GM21529 (cell line): ENCODE measurements at regions not wholly inside any gene's neighbourhood (a gene's known extent, or its start where the extent isn't known, plus 50 kb on each side); places are given as distances from the start of the nearest gene placed in this dataset.

Source experiments
- ATAC-seq: cut with Tn5 transposase; IDR thresholded peaks from one replicate; pipeline ENCODE4 v1.9.1; 2021; ENCODE audit not compliant: unreplicated experiment

GRCh38 chr12:125193376-125194152 lies 128.3 kb downstream of the AACS start:
- no peak for ATAC-seq

GRCh38 chr12:125194163-125194773 lies 129.0 kb downstream of the AACS start:
- no peak for ATAC-seq

- no peak for ATAC-seq
Observed at GRCh38 chr12:125194987-125195386, 129.8 kb downstream of the AACS start.

DNA sequence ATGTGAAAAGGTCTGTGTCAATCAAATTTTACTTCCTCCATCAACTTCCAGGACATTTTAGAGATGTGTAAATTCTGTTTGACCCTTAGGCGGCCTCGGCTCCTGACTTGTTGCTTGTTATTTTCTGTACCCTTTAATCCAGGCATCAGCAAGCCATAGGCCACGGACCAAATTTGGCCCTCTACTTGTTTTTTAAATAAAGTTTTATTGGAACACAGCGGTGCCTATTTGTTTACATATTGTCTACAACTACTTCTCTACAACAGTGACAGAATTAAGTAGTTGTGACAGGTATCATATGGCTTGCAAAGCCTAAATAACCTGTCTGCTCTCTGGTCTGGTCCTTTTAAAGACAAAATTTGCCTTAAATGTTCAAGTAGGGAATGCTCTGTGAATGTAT lies 132.1 kb downstream of the AACS start:
- ATAC-seq: no peak

- ATAC-seq: no peak
Observed at GRCh38 chr12:125198652-125199051, 133.4 kb downstream of the AACS start.

DNA sequence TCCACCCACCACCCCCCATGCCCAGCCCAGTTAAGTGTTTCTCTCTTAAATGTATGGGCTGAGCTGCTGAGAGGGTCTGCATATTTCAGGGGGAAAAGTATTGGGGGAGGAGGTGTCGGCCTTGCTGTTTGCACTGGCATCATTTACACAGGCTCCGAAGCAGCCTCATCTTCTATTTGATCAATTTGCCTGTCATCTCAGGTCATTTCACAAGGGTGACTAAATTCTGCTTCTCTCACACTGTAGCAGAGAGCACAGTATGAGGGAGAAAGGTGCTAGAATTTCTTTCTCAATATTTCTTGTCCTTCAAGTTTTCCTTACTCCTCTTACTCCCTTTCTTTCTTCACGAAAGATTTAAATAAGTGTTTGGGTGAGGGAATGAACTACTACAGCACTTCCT lies 135.9 kb downstream of the AACS start:
- ATAC-seq: no peak

- no peak for ATAC-seq
Observed at GRCh38 chr12:125201940-125202339, 136.7 kb downstream of the AACS start.

DNA sequence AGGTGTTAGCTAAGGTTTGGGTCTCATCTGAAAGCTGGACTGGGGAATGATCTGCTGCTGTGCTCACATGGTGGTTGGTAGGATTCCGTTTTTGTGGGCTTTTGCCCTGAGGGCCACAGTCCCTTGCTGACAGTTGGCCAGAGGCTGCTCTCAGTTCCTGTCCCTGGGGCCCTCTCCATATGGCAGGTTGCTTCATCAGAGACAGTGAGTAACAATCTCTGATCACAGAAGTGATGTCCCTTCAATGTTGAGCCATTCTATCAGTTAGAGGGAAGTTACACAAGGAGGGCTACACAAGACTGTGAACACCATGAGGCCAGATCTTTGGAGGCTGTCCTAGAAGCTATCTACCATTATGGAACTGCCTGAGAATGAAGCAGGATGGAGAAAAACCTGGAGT lies 137.2 kb downstream of the AACS start:
- no peak for ATAC-seq

DNA sequence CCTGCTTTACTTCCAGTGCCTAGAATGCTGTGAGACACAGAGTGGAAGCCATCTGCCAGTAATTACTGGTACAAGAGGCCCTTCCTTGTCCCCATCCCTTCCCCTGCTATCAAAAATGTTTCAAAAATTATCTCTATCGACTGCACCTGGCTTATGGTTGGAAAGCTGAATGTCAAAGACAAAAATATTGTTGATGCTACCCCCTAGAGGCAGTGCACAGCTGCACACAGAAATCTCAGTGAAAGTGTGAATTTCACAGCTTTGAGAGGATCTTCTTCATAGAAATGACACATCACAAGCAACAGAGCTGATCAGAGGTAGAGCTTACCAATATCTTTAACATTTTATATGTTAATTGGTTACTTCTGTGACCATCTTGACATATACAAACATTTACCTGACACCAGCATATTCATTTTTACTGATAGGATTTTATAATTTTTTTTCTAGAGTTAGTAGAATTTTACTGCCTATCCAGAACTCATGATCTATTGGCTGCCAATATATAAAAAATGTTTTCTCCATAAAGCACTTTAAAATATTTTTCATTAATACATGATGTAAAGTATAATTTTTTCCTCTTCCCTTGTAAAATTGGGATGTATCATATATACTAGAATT lies 138.0 kb downstream of the AACS start:
- ATAC-seq: no peak

DNA sequence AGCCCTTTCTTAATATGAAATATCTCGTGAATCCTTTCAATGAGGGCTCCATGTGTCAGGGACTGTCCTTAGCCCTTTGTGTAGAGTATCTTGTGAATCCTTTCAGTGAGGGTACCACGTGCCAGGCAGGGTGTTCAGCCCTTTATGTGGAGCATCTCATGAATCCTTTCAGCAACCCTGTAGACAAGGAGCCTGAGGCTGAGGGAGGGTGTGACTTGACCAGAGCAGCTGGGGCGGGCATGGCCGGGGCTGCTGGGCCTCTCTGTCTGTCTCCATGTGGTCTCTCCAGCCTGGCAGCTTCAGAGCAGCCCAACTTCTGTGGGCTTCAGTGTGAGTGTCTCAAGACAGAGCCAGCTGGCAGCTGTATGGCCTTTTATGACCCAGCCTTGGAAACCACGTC lies 140.2 kb downstream of the AACS start:
- ATAC-seq: no peak

DNA sequence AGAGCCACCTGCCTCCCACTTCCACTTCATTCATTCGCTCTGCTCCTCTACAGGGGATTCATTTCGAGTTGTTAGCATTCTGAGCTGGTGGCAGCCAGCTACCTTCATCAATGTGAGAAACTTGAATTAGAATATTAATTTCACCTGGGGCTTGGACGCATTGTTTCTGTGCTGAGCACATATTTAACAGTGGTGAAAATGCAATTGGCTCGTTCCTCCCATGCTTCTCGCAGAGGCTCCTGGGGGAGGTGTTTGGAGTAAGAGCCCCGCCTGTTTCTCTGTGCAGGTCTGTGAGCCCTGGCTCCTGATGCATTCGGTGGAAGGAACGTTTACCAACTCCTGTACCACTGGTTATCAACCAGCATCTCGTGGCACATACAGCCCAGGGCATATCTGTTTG lies 141.5 kb downstream of the AACS start:
- ATAC-seq: no peak

DNA sequence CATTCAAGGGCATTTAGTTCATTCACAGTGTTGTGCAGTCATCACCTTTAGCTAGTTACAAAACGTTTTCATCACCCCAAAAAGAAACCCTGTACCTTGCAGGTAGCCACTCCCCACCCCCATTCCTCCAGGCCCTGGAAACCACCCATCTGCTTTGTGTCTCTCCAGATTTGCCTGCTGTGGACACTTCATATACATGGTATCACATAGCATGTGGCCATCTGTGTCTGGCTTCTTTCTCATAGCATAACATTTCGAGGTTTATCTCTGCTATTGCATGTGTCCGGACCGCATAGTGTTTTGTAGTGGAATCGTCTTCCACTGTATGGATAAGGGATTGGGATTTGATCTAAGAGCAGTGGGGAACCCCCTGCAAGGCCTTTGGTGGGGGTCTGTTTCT lies 143.1 kb downstream of the AACS start:
- ATAC-seq: no peak

DNA sequence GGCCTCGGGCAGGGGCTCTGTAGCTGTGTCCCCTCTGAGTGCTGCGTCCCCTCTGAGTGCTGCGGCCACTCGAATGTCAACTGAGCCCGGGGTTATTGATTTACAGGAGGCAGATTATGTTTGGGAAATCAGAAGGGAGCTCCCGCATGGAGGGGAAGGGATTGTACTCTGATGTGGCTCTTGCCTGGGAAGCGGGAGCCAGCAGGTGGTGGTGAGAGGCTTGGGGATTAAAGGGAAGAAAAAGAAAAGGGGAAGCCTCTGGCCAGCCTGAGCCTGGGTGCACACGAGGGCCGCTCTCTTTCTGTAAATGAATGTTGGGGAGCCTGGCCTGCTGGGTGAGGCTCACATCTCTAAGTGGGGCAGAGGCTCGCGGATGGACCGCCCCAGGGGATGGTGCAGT lies 143.7 kb downstream of the AACS start:
- no peak for ATAC-seq

DNA sequence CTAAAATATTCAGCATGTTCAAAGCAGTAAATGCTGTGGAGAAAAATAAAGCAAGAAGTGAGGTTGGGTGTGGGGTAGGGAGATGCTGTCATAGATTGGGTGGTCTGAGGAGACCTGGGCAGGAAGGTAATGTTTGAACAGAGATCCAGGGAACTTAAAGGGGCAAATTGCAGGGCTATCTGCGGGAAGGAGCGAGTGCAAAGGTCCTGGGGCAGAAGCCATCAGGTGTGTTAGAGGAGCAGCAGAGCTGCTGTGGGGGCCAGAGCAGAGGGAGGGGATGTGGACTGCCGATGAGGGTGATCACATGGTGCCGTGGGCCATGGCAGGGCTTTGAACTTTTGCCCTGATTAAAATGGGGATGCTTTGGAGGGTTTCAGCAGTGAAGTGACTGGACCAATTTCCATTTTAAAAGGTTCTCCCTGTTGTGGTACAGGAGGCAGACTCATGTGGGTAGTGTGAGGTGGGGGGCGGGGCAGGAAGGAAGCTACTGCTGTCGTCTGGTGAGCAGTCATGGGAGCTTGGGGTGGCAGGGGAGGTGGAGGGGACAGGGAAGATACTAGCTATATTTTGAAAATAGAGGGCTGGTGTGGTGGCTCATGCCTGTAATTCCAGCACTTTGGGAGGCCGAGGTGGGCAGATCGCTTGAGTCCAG lies 145.0 kb downstream of the AACS start:
- ATAC-seq: no peak

GRCh38 chr12:125211464-125211863 lies 146.2 kb downstream of the AACS start:
- no peak for ATAC-seq

- no peak for ATAC-seq
Observed at GRCh38 chr12:125214289-125214688, 149.1 kb downstream of the AACS start.

DNA sequence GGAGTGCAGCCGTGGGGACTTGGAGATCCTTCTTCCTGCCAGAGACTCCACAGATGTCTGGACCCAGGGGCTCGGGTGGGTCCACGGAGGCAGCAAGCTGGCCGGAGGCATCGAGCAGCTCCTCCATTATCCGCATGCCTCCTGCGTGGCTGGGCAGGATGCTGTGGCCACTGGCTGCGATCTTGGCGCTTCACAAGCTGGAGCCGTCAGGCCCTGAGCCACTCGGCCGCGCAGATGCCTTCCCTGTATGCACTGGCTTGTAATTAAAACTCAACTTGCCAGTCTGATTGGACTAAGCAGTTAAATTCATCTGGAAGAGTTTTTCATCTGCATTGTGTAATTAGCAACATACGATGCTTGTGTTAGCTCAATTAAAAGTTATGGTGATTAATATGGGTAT lies 151.5 kb downstream of the AACS start:
- no peak for ATAC-seq

DNA sequence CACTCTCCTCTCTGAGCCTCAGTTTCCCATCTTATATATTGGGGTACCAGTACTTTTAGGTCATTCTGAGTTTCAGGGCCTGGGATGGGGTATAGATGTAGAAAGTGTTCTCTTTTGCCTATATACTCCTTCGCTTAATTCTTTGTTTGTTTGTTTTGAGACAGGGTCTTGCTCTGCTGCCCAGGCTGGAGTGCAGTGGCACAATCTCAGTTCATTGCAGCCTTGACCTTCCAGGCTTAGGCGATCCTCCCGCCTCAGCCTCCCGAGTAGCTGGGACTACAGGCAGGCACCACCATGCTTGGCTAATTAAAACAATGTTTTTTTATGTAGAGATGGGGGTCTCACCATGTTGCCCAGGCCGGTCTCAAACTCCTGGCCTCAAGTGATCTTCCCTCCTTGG lies 152.1 kb downstream of the AACS start:
- no peak for ATAC-seq

DNA sequence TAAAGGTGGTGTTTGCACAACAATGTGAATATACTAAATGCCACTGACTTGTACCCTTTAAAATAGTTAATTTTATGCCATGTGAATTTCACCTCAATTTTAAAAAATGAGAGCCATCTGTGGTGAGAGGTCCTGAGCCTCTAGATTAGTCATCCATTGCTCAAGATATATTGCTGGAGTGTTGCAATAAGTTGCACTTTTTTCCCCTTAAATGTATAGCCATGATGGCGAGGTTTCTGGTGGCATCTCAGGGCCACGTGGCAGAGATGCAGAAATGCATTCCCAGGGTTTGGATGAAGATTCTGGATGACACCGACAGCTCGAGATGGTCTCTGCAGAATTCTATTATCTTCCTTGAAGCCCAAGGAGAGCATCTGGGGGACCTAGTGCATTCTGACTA lies 153.7 kb downstream of the AACS start:
- ATAC-seq: no peak

DNA sequence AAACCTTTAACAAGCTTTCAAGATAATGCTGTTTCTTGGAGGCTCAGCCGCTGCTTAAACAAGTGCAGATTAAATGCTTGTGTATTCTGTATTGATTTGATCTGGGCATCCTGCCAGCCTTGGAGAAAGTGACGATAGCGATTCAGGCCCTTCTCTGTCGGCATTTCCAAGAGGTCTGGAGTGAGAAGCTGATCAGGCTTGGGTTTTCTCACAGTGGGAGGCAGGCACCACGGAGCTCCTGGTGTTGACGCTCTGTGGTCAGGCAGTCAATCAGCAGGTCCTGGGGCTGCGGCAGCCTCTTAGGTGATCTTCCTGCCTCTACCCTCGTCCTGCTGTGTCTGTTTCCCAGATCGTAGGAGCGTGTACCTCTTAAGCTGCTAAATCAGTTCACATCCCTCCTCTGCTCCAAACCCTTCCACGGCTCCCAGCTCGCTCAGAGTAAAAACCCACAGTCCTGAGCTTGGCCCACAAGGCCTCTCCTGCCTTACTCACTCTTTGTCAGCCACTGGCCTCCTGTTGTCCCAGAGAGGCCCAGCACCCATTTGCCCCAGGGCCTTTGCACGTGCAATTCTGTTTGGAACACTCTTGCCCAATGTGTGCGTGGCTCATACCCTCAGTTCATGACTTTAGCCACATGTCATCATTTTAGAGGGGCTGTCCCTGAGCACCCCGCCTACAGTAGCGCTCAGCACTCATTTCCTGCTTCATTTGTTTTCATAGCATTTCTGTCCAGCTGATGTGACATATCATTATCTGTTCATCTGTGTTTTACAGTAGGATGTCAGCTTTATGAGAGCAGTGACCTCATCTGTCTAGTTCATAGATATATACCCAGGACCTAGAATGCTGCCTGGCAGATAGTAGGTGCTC lies 155.4 kb downstream of the AACS start:
- ATAC-seq: no peak

- ATAC-seq: no peak
Observed at GRCh38 chr12:125221602-125222001, 156.4 kb downstream of the AACS start.
